Transverse colon (tissue), 4 donors: ENCODE measurements at regions not wholly inside any gene's neighbourhood (a gene's known extent, or its start where the extent isn't known, plus 50 kb on each side); places are given as distances from the start of the nearest gene placed in this dataset.

Source experiments
- DNase-seq: peaks from one replicate; pipeline ENCODE4 v3.0.0-alpha.2; 2019
- H3K27ac ChIP-seq, 4 donors: fragments of 200-600 bp; sonication (generic); 2 replicates each; pipeline ENCODE4 v1.5.1; 2016 to 2018; ENCODE audit warnings: inconsistent platforms in 4 of 4
- H3K27me3 ChIP-seq: fragments of 200-600 bp; sonication (generic); 2 replicates; pipeline ENCODE4 v1.5.1; 2017; ENCODE audit warnings: inconsistent platforms
- H3K36me3 ChIP-seq, 4 donors: fragments of 200-600 bp; sonication (generic); 2 replicates each; pipeline ENCODE4 v1.5.1; 2017 to 2019; ENCODE audit warnings: inconsistent platforms in 4 of 4
- H3K4me1 ChIP-seq, 4 donors: fragments of 200-600 bp; sonication (generic); 2 replicates each; pipeline ENCODE4 v1.5.1; 2017 to 2020; ENCODE audit warnings: inconsistent platforms in 4 of 4
- H3K4me3 ChIP-seq, 4 donors: fragments of 200-600 bp; sonication (generic); 1 replicate in 1 of 4; 2 replicates in 3 of 4; pipeline versions ENCODE4 v1.5.1 to v1.6.1; 2017 to 2019; ENCODE audit warnings: inconsistent platforms in 4 of 4
- H3K9me3 ChIP-seq, 2 donors: fragments of 200-600 bp; sonication (generic); 2 replicates each; pipeline ENCODE4 v1.5.1; 2017 to 2019; ENCODE audit warnings: inconsistent platforms in 2 of 2
- CTCF ChIP-seq, 5 experiments: fragments of 200-600 bp in 3 of 5; fragments of 450-650 bp in 2 of 5; sonication (generic) in 3 of 5; IDR thresholded peaks; 1 replicate in 2 of 5; 2 replicates in 3 of 5; pipeline ENCODE4 v1.5.1; 2016 to 2017; ENCODE audit warnings: antibody characterized with exemption in 5 of 5, inconsistent platforms in 3 of 5, mild to moderate bottlenecking in 2 of 5, moderate library complexity in 1 of 5
- EP300 ChIP-seq: sonication (generic); formaldehyde crosslinking; IDR thresholded peaks from one replicate; pipeline ENCODE4 v1.6.1; 2017; ENCODE audit warnings: antibody characterized with exemption, low read depth
- POLR2A ChIP-seq: fragments of 450-650 bp; IDR thresholded peaks from one replicate; pipeline ENCODE4 v1.6.1; 2016; ENCODE audit warnings: antibody characterized with exemption, mild to moderate bottlenecking, moderate library complexity
- POLR2AphosphoS5 ChIP-seq, 3 donors: sonication (generic); formaldehyde crosslinking; IDR thresholded peaks; one replicate each; pipeline ENCODE4 v1.6.1; 2016; ENCODE audit warnings: antibody characterized with exemption in 3 of 3
- WGBS, 2 donors: methylation state at CpG; one replicate each; pipeline ENCODE4 v1.1.5; 2018; ENCODE audit warnings: low coverage in 1 of 2; 5-methylcytosine and 5-hydroxymethylcytosine counted together
- in situ Hi-C, 4 donors: fragments of 200-750 bp; cut with MboI; loops; one replicate each; pipeline versions ENCODE4 v1.15.0 to v1.15.1; 2017; ENCODE audit warnings: low sequenced_read_pairs in 3 of 4, low pct_ligation_motif_present in 1 of 4, low pct_unique_long_range_greater_than_20kb in 1 of 4
- intact Hi-C: fragments of 100-400 bp; cut with DNase I; formaldehyde crosslinking; loops from one replicate; pipeline ENCODE4 v1.15.1; 2023; ENCODE audit warnings: low total_unique reads

DNA sequence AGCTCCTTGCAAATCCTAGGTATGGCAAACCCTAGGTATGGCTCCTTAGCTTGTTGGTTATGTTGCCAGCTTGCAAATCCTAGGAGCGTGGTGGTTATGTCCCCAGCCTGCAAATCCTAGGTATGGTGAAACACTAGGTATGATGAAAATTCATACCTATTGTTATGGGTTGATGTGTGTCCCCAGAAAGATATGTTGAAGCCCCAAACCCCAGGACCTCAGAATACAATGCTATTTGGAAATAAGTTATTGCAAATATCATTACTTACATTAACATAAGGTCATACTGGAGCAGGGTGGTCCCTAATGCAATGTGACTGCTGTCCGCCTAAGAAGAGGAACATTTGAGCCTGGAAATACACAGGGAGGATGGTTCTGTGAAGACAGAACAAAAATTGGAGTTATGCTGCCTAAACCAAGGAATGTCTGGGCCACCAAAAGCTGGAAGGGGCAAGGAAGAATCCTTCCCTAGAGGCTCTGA, 220.8 kb downstream of the MYCN start:
- Histone ChIP-seq H3K36me3 (no peaks in the 10 kb centered on the region), H3K4me3 (no peak overlapping the region), H3K4me1 (no peaks in the 10 kb centered on the region), H3K27ac (no peak overlapping the region), H3K27me3 (no peaks in the 10 kb centered on the region), H3K9me3 (no peaks in the 10 kb centered on the region)
- in situ Hi-C loops (no loop called here), intact Hi-C loops (loop anchor here (10.0 kb wide), 1 partner anchor 516 kb away; no protein-coding TSS in a partner anchor)
- TF ChIP-seq EP300 (no peak), POLR2A (no peak), POLR2AphosphoS5 (IDR thresholded peaks at IDR 0.05) (no peak), CTCF (IDR thresholded peaks at IDR 0.05) (no peak)
- 40 to 86% methylated on average over 1 to 2 of the region's 2 CpGs for WGBS, 2 donors
- no peak for DNase-seq

GRCh38 chr2:16160281-16161084, 220.1 kb downstream of the MYCN start:
- WGBS, 2 donors: 81 to 100% methylated on average over 2 to 6 of the region's 6 CpGs
- intact Hi-C loops (loop anchor here (10.0 kb wide), 1 partner anchor 516 kb away; no protein-coding TSS in a partner anchor), in situ Hi-C loops (no loop called here)
- no peak overlapping the region for H3K27ac ChIP-seq
- H3K9me3 ChIP-seq: no peaks in the 10 kb centered on the region
- no peak for DNase-seq
- no peak overlapping the region for H3K4me3 ChIP-seq
- H3K4me1 ChIP-seq: no peaks in the 10 kb centered on the region
- no peaks in the 10 kb centered on the region for H3K36me3 ChIP-seq
- TF ChIP-seq POLR2A: no peak
- H3K27me3 ChIP-seq: no peaks in the 10 kb centered on the region

- in situ Hi-C loops: no loop called here
- no peak for TF ChIP-seq POLR2AphosphoS5 (IDR thresholded peaks at IDR 0.05)
- 88 to 89% methylated on average over 3 of the region's 3 CpGs for WGBS, 2 donors
These were observed 216.1 kb downstream of the MYCN start for GRCh38 chr2:16156411-16156810.

DNA sequence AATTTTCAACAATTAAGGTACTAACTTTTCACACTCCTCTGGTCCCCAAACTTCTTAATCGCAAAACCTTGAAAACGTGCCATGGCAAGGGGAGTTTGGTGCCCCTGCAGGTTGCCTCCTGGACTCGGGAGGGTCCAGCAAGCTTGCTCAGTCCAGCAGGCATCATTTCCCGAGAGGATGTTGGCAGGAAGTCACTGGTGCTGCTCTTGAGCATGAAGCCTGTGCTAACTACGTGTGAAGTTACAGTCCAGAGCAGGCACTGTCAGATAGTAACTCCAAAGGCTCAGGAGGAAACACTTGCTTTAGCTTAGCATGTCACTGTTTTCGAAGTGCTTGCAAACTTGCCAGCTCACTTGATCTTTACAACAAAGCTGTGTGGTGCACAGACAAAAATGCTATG, 215.4 kb downstream of the MYCN start:
- intact Hi-C loops: no loop called here
- WGBS, 2 donors: 71% methylated on average over 6 of the region's 6 CpGs; no CpG with 5 or more reads in 1 of the 2 donors

More at GRCh38 chr2:16156411-16156810, 216.1 kb downstream of the MYCN start:
- H3K27me3 ChIP-seq: no peaks in the 10 kb centered on the region
- no peak overlapping the region for H3K27ac ChIP-seq
- intact Hi-C loops: no loop called here
- no peaks in the 10 kb centered on the region for H3K36me3 ChIP-seq
- H3K4me1 ChIP-seq: no peaks in the 10 kb centered on the region
- no peak overlapping the region for H3K4me3 ChIP-seq
- no peaks in the 10 kb centered on the region for H3K9me3 ChIP-seq
- no peak for DNase-seq

More for the DNA sequence above, 215.4 kb downstream of the MYCN start:
- no peaks in the 10 kb centered on the region for H3K36me3 ChIP-seq
- in situ Hi-C loops: no loop called here
- no peak overlapping the region for H3K4me3 ChIP-seq
- H3K4me1 ChIP-seq: no peaks in the 10 kb centered on the region
- no peak for DNase-seq
- H3K9me3 ChIP-seq: no peaks in the 10 kb centered on the region
- no peak for TF ChIP-seq CTCF (IDR thresholded peaks at IDR 0.05)
- no peak for TF ChIP-seq POLR2A
- no peak for TF ChIP-seq POLR2AphosphoS5 (IDR thresholded peaks at IDR 0.05)
- TF ChIP-seq EP300: no peak
- no peaks in the 10 kb centered on the region for H3K27me3 ChIP-seq
- H3K27ac ChIP-seq: no peak overlapping the region
